ENCODE measurements at regions not wholly inside any gene's neighbourhood (a gene's known extent, or its start where the extent isn't known, plus 50 kb on each side); places are given as distances from the start of the nearest gene placed in this dataset.

DNA sequence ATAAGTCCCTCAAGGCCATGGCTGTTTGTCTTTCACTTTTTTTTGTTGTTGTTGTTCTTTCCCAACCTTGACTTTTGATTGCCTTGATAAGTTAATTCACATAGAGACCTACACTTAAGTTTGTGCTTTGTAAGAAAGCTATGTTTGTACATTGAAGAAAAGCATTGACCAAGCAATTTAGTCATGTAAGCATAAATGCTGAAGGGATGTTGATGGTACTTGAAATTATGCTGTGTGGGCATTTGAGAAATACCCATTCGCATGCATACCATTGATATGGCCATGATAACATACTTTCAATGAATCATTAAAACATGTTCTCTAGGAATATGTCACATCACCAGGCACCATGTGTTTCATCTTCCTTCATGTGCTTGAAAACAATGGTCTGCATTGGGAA, 803.7 kb upstream of the TMEM132C start:
- Mint-ChIP-seq H3K36me3 (ENCODE audit: low read depth) (no peaks in the 10 kb centered on the region), H3K4me3 (no peak overlapping the region), H3K27ac (no peak overlapping the region), H3K27me3 (no peaks in the 10 kb centered on the region), H3K4me1 (no peaks in the 10 kb centered on the region), H3K9me3 (peaks cover 8% of the 10 kb centered on the region)
- ATAC-seq (ENCODE audit: low read depth): no peak
- intact Hi-C loops (cut with micrococcal nuclease): no loop called here
- no peak for DNase-seq
- ChIA-PET POLR2A (no interaction called here), CTCF (no interaction called here)
- TF ChIP-seq, protein P1, sequence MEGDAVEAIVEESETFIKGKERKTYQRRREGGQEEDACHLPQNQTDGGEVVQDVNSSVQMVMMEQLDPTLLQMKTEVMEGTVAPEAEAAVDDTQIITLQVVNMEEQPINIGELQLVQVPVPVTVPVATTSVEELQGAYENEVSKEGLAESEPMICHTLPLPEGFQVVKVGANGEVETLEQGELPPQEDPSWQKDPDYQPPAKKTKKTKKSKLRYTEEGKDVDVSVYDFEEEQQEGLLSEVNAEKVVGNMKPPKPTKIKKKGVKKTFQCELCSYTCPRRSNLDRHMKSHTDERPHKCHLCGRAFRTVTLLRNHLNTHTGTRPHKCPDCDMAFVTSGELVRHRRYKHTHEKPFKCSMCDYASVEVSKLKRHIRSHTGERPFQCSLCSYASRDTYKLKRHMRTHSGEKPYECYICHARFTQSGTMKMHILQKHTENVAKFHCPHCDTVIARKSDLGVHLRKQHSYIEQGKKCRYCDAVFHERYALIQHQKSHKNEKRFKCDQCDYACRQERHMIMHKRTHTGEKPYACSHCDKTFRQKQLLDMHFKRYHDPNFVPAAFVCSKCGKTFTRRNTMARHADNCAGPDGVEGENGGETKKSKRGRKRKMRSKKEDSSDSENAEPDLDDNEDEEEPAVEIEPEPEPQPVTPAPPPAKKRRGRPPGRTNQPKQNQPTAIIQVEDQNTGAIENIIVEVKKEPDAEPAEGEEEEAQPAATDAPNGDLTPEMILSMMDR (IDR thresholded peaks at IDR 0.05): no peak

DNA sequence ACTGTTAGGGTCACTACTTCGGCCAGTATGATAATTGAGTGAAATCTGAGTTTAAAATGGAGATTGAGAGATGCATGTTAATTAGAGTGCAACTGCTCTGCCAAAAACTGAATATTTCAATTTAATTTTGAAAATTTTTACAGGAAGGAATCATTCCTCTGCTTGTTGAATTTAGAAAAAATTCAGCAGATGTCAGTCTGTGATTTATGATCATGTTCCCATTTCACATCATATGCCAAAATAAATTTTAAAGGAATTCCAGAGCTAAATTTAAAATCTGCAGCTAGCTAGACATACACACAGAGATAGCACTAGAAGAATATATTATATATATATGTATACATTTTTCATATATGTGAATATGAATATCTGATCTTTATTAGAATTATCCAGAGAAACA, 797.6 kb upstream of the TMEM132C start:
- ATAC-seq (ENCODE audit: low read depth) (no peak), DNase-seq (no peak)
- Mint-ChIP-seq H3K36me3 (ENCODE audit: low read depth) (no peaks in the 10 kb centered on the region), H3K4me1 (no peaks in the 10 kb centered on the region), H3K27me3 (no peaks in the 10 kb centered on the region), H3K4me3 (no peak overlapping the region), H3K27ac (no peak overlapping the region), H3K9me3 (peaks cover 6% of the 10 kb centered on the region)
- ChIA-PET POLR2A (no interaction called here), CTCF (no interaction called here)
- intact Hi-C loops (cut with micrococcal nuclease): no loop called here
- TF ChIP-seq, protein P1 (IDR thresholded peaks at IDR 0.05): no peak

DNA sequence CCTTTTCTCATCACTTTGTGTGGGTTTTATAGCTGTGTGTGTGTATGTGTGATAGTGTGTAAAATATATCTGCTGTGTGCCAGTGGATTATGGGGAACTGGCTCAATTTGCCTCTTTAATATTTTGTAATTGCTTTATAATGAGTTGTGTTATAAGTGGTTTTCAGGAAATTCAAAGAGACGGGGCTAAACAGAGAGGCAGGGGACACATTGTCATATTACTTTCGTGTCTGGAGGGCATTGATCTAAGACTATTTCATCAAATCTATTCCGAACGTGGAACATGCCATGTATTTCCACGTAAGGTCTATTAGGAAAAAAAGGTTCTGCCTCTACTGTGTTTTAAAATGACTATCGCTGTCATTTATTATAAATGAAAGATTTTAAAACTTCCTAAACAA, 793.2 kb upstream of the TMEM132C start:
- no peaks in the 10 kb centered on the region for H3K4me1 Mint-ChIP-seq
- DNase-seq: no peak
- H3K27ac Mint-ChIP-seq: no peak overlapping the region
- H3K9me3 Mint-ChIP-seq: peaks cover 6% of the 10 kb centered on the region
- ChIA-PET POLR2A (no interaction called here), CTCF (no interaction called here)
- no peaks in the 10 kb centered on the region for H3K27me3 Mint-ChIP-seq
- no peaks in the 10 kb centered on the region for H3K36me3 Mint-ChIP-seq (ENCODE audit: low read depth)
- TF ChIP-seq, protein P1 (IDR thresholded peaks at IDR 0.05): no peak
- H3K4me3 Mint-ChIP-seq: no peak overlapping the region
- intact Hi-C loops (cut with micrococcal nuclease): no loop called here
- no peak for ATAC-seq (ENCODE audit: low read depth)

DNA sequence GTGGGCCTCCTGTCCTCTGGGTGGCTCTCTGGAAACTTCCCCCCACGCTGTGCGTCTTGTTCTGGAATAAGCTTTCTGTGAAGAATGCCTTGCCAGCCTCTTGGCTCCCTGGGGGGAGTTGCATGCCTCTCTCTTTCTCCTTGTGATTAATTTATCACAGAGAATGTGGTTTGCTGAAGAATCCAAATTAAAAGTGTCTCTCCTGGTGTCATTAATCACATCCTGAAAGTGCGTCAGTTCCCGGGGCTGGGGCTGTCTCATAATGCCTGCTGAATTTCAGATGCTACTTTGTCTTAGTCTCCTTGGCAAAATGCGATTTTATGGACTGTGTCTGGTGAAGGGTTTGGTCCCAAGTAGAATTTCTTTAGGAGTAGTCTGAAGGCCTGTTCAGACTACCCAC, 787.7 kb upstream of the TMEM132C start:
- Mint-ChIP-seq H3K27ac (no peak overlapping the region), H3K4me3 (no peak overlapping the region), H3K4me1 (no peaks in the 10 kb centered on the region), H3K9me3 (peaks cover 3% of the 10 kb centered on the region), H3K27me3 (no peaks in the 10 kb centered on the region), H3K36me3 (ENCODE audit: low read depth) (no peaks in the 10 kb centered on the region)
- POLR2A ChIA-PET: no interaction called here
- TF ChIP-seq, protein P1 (IDR thresholded peaks at IDR 0.05): no peak
- ATAC-seq (ENCODE audit: low read depth) (no peak), DNase-seq (no peak)
- intact Hi-C loops (cut with micrococcal nuclease): no loop called here
- CTCF ChIA-PET: no interaction called here

DNA sequence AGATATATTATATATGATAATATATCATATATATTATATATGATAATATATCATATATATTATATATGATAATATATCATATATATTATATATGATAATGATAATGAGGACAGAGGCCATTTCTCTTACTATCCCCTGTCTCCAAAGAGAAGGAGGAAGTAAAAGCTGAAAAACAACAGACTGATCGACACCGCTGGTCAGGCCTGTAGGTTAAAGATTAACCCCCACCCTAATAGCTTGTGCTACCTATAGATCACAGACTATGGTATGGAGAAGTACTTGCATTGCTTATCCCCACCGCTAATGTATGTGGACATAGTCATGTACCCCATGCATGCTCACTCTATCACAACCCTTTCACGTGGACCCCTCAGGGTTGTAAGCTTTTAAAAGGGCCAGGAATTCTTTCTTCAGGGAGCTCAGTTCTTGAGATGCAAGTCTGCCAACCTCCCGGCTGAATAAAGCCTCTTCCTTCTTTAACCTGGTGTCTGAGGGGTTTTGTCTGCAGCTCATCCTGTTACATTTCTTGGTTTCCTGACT, 786.1 kb upstream of the TMEM132C start:
- H3K27ac Mint-ChIP-seq: no peak overlapping the region
- no peaks in the 10 kb centered on the region for H3K27me3 Mint-ChIP-seq
- DNase-seq: no peak
- intact Hi-C loops (cut with micrococcal nuclease): no loop called here
- no peak for ATAC-seq (ENCODE audit: low read depth)
- TF ChIP-seq, protein P1 (IDR thresholded peaks at IDR 0.05): no peak
- ChIA-PET CTCF (no interaction called here), POLR2A (no interaction called here)
- H3K4me3 Mint-ChIP-seq: no peak overlapping the region
- peaks cover 3% of the 10 kb centered on the region for H3K9me3 Mint-ChIP-seq
- no peaks in the 10 kb centered on the region for H3K36me3 Mint-ChIP-seq (ENCODE audit: low read depth)
- H3K4me1 Mint-ChIP-seq: no peaks in the 10 kb centered on the region

All from activated B cell treated with CpG ODN at 0.5 μM for 24 hours (primary cell).